ENCODE measurements at regions not wholly inside any gene's neighbourhood (a gene's known extent, or its start where the extent isn't known, plus 50 kb on each side); places are given as distances from the start of the nearest gene placed in this dataset.

- in situ Hi-C loops (cut with MboI; ENCODE audit: low sequenced_read_pairs): loop anchor here (25.0 kb wide), 1 partner anchor 248 kb away; no protein-coding TSS in a partner anchor
Observed at GRCh38 chr5:2009986-2010914, 127.5 kb upstream of the IRX4 start.

GRCh38 chr5:2008851-2009629, 126.3 kb upstream of the IRX4 start:
- in situ Hi-C loops (cut with MboI; ENCODE audit: low sequenced_read_pairs): loop anchor here (25.0 kb wide), 1 partner anchor 247 kb away; no protein-coding TSS in a partner anchor

GRCh38 chr5:2007878-2008501, 125.3 kb upstream of the IRX4 start:
- in situ Hi-C loops (cut with MboI; ENCODE audit: low sequenced_read_pairs): loop anchor here (25.0 kb wide), 1 partner anchor 246 kb away; no protein-coding TSS in a partner anchor

GRCh38 chr5:2007496-2007877, 124.8 kb upstream of the IRX4 start:
- in situ Hi-C loops (cut with MboI; ENCODE audit: low sequenced_read_pairs): loop anchor here (25.0 kb wide), 1 partner anchor 245 kb away; no protein-coding TSS in a partner anchor

GRCh38 chr5:2006971-2007291, 124.2 kb upstream of the IRX4 start:
- in situ Hi-C loops (cut with MboI; ENCODE audit: low sequenced_read_pairs): loop anchor here (25.0 kb wide), 1 partner anchor 245 kb away; no protein-coding TSS in a partner anchor

- in situ Hi-C loops (cut with MboI; ENCODE audit: low sequenced_read_pairs): loop anchor here (25.0 kb wide), 1 partner anchor 244 kb away; no protein-coding TSS in a partner anchor
Observed at GRCh38 chr5:2006193-2006970, 123.7 kb upstream of the IRX4 start.

GRCh38 chr5:2005101-2006041, 122.6 kb upstream of the IRX4 start:
- in situ Hi-C loops (cut with MboI; ENCODE audit: low sequenced_read_pairs): loop anchor here (25.0 kb wide), 1 partner anchor 243 kb away; no protein-coding TSS in a partner anchor

GRCh38 chr5:2003690-2004365, 121.1 kb upstream of the IRX4 start:
- in situ Hi-C loops (cut with MboI; ENCODE audit: low sequenced_read_pairs): loop anchor here (25.0 kb wide), 1 partner anchor 242 kb away; no protein-coding TSS in a partner anchor

- in situ Hi-C loops (cut with MboI; ENCODE audit: low sequenced_read_pairs): loop anchor here (25.0 kb wide), 1 partner anchor 241 kb away; no protein-coding TSS in a partner anchor
Observed at GRCh38 chr5:2003206-2003605, 120.5 kb upstream of the IRX4 start.

- in situ Hi-C loops (cut with MboI; ENCODE audit: low sequenced_read_pairs): loop anchor here (25.0 kb wide), 1 partner anchor 239 kb away; no protein-coding TSS in a partner anchor
Observed at GRCh38 chr5:2001300-2001699, 118.6 kb upstream of the IRX4 start.

GRCh38 chr5:2000591-2000990, 117.9 kb upstream of the IRX4 start:
- in situ Hi-C loops (cut with MboI; ENCODE audit: low sequenced_read_pairs): loop anchor here (25.0 kb wide), 1 partner anchor 238 kb away; no protein-coding TSS in a partner anchor

GRCh38 chr5:1999794-2000193, 117.1 kb upstream of the IRX4 start:
- in situ Hi-C loops (cut with MboI; ENCODE audit: low sequenced_read_pairs): loop anchor here (25.0 kb wide), 1 partner anchor 237 kb away; no protein-coding TSS in a partner anchor

- in situ Hi-C loops (cut with MboI; ENCODE audit: low sequenced_read_pairs): no loop called here
Observed at GRCh38 chr5:1998716-1999317, 116.1 kb upstream of the IRX4 start.

GRCh38 chr5:1998348-1998669, 115.6 kb upstream of the IRX4 start:
- in situ Hi-C loops (cut with MboI; ENCODE audit: low sequenced_read_pairs): no loop called here

GRCh38 chr5:1997640-1998347, 115.1 kb upstream of the IRX4 start:
- in situ Hi-C loops (cut with MboI; ENCODE audit: low sequenced_read_pairs): no loop called here

- in situ Hi-C loops (cut with MboI; ENCODE audit: low sequenced_read_pairs): no loop called here
Observed at GRCh38 chr5:1995491-1995890, 112.8 kb upstream of the IRX4 start.

GRCh38 chr5:1987471-1987870, 104.7 kb upstream of the IRX4 start:
- in situ Hi-C loops (cut with MboI; ENCODE audit: low sequenced_read_pairs): no loop called here

Measured in HL-60/S4 (cell line).